Mammary epithelial cell (primary cell): ENCODE measurements at regions not wholly inside any gene's neighbourhood (a gene's known extent, or its start where the extent isn't known, plus 50 kb on each side); places are given as distances from the start of the nearest gene placed in this dataset.

Experiments
- EZH2 ChIP-seq: IDR thresholded peaks from 2 replicates; pipeline ENCODE4 v1.6.1; 2012; ENCODE audit warnings: low read length, inconsistent platforms, borderline replicate concordance
- TF ChIP-seq, protein P1 (sequence below), 2 donors: IDR thresholded peaks in 1 of 2; conservative IDR thresholded peaks in 1 of 2; 2 replicates each; pipeline ENCODE4 v1.5.1; 2011 to 2012; ENCODE audit warnings: inconsistent platforms in 2 of 2, low read length in 2 of 2, mild to moderate bottlenecking in 2 of 2, control low read depth in 1 of 2, low read depth in 1 of 2; ENCODE audit not compliant: insufficient read depth in 1 of 2; ENCODE audit errors: extremely low read depth in 1 of 2

DNA sequence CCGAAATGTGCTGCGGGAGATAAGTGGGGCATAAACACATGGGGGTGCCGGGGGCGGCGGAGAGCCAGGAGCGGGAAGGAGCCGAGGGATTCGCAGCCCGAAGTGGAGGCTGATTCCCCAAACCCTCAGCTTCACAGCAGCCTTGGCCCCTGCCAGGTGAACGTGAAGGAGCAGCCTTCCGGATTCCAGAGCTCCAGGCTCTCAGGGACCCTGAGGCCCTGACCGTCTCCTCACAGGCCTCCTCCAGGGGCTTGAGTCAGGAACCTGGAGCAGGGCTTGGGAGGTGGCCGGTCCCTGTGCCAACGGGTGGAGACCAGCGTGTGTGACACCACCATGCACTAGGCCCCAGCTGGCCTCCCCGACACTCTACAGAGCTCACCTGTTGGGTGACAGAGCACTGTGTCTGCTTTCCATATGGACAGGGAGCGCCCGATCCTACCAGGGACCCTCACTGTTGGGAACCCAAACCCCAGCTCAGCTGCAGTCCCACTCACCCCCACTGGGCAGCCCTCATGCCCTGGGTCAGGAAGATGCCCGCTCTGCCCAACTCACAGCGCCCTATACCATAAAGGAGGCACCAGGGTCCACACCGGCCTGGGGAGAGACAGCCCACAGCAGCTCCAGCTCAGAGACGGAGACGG is 117.6 kb upstream of the OTOS start:
- TF ChIP-seq, protein P1, sequence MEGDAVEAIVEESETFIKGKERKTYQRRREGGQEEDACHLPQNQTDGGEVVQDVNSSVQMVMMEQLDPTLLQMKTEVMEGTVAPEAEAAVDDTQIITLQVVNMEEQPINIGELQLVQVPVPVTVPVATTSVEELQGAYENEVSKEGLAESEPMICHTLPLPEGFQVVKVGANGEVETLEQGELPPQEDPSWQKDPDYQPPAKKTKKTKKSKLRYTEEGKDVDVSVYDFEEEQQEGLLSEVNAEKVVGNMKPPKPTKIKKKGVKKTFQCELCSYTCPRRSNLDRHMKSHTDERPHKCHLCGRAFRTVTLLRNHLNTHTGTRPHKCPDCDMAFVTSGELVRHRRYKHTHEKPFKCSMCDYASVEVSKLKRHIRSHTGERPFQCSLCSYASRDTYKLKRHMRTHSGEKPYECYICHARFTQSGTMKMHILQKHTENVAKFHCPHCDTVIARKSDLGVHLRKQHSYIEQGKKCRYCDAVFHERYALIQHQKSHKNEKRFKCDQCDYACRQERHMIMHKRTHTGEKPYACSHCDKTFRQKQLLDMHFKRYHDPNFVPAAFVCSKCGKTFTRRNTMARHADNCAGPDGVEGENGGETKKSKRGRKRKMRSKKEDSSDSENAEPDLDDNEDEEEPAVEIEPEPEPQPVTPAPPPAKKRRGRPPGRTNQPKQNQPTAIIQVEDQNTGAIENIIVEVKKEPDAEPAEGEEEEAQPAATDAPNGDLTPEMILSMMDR (conservative IDR thresholded peaks at IDR 0.05 in 1 of 2, IDR thresholded peaks at IDR 0.05 in 1 of 2; ENCODE audit: extremely low read depth in 1 of 2, insufficient read depth in 1 of 2, low read depth in 1 of 2, low read length in 2 of 2) = no peak
- no peak for TF ChIP-seq EZH2
